ENCODE measurements at regions not wholly inside any gene's neighbourhood (a gene's known extent, or its start where the extent isn't known, plus 50 kb on each side); places are given as distances from the start of the nearest gene placed in this dataset.

GRCh38 chr6:79847426-79847825 lies 99.9 kb downstream of the ELOVL4 start:
- TF ChIP-seq CTCF (IDR thresholded peaks at IDR 0.05; ENCODE audit: poor library complexity, severe bottlenecking) (no peak), SMC3 (conservative IDR thresholded peaks at IDR 0.05; ENCODE audit: poor library complexity) (no peak), POLR2AphosphoS5 (IDR thresholded peaks at IDR 0.05) (no peak), EZH2 (IDR thresholded peaks at IDR 0.05; ENCODE audit: borderline replicate concordance, insufficient read depth, low read length, poor library complexity, severe bottlenecking) (no peak), RAD21 (conservative IDR thresholded peaks at IDR 0.05) (no peak), TAF1 (IDR thresholded peaks at IDR 0.05; ENCODE audit: low read depth) (no peak)

Data from neural cell (in vitro differentiated cells).